Immature natural killer cell (primary cell): ENCODE measurements at regions not wholly inside any gene's neighbourhood (a gene's known extent, or its start where the extent isn't known, plus 50 kb on each side); places are given as distances from the start of the nearest gene placed in this dataset.

Experiments used
- DNase-seq, 3 donors: peaks; one replicate each; pipeline ENCODE4 v3.0.0; 2022; ENCODE audit warnings: mixed read lengths in 1 of 3
- H3K27ac Mint-ChIP-seq, 6 donors: one replicate each; pipeline ENCODE4 v1.8.0; 2020; ENCODE audit warnings: mixed read lengths in 6 of 6, mild to moderate bottlenecking in 5 of 6, inconsistent platforms in 4 of 6, moderate library complexity in 3 of 6
- H3K27me3 Mint-ChIP-seq, 3 donors: one replicate each; pipeline ENCODE4 v1.8.0; 2020 to 2021; ENCODE audit warnings: low read depth in 3 of 3, mild to moderate bottlenecking in 3 of 3, mixed read lengths in 3 of 3, moderate library complexity in 3 of 3, inconsistent platforms in 1 of 3
- H3K36me3 Mint-ChIP-seq, 3 donors: one replicate each; pipeline ENCODE4 v1.8.0; 2020; ENCODE audit warnings: mixed read lengths in 3 of 3, inconsistent platforms in 2 of 3, mild to moderate bottlenecking in 2 of 3
- H3K4me1 Mint-ChIP-seq, 2 donors: one replicate each; pipeline ENCODE4 v1.8.0; 2020; ENCODE audit warnings: inconsistent platforms in 2 of 2, mild to moderate bottlenecking in 2 of 2, mixed read lengths in 2 of 2, moderate library complexity in 1 of 2
- H3K4me3 Mint-ChIP-seq, 5 donors: one replicate each; pipeline ENCODE4 v1.8.0; 2020; ENCODE audit warnings: mild to moderate bottlenecking in 5 of 5, mixed read lengths in 5 of 5, inconsistent platforms in 3 of 5, moderate library complexity in 3 of 5
- H3K9me3 Mint-ChIP-seq, 6 donors: one replicate each; pipeline ENCODE4 v1.8.0; 2020; ENCODE audit warnings: mild to moderate bottlenecking in 6 of 6, mixed read lengths in 6 of 6, inconsistent platforms in 4 of 6, moderate library complexity in 3 of 6

DNA sequence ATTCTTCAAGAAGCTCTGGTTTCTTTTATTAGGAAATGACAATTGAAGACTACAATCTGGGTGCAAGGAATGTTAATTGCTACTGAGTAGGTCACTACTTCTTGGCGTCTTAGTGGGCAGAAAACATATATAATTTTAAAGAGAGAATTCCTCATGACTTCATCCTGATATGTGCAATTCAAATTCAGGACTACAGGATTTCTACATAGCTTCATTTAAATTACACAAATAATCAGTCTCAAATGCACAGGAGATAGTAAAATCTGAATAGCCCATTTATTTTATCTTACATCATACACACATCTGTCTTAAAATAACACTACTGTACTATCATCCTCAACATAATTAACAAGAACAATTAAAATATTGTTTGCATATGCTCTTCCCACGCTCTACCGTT, 52.5 kb upstream of the GPR149 start:
- no peaks in the 10 kb centered on the region for H3K4me1 Mint-ChIP-seq

DNA sequence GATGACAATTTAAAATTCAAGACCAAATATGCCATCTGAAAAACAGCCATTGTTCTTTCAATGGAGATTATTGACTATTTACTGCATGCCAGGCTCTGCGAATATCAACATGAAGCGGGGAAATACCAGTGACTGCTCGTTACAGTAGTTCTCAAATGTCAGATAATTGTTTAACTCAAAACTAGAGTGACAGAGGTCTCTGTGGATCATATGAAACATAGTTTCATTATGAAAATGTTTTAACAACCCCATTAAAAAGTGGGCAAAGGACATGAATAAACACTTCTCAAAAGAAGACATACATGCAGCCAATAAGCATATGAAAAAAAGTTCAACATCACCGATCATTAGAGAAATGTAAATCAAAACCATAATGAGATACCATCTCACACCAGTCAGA, 50.0 kb upstream of the GPR149 start:
- no peaks in the 10 kb centered on the region for H3K36me3 Mint-ChIP-seq
- H3K4me3 Mint-ChIP-seq = no peak overlapping the region
- H3K4me1 Mint-ChIP-seq = no peaks in the 10 kb centered on the region
- peaks cover 6 to 34% (median 14%) of the 10 kb centered on the region in 6 donors for H3K9me3 Mint-ChIP-seq
- peaks cover 0 to 2% (median 0%) of the 10 kb centered on the region in 3 donors for H3K27me3 Mint-ChIP-seq
- DNase-seq = no peak
- H3K27ac Mint-ChIP-seq = no peak overlapping the region

More for the DNA sequence above, 52.5 kb upstream of the GPR149 start:
- Mint-ChIP-seq H3K27ac (no peak overlapping the region), H3K36me3 (no peaks in the 10 kb centered on the region), H3K4me3 (no peak overlapping the region), H3K27me3 (peaks cover 0 to 2% (median 0%) of the 10 kb centered on the region in 3 donors), H3K9me3 (peaks cover 0 to 27% (median 8%) of the 10 kb centered on the region in 6 donors)
- DNase-seq = no peak
